Heart left ventricle (tissue), 16 donors: ENCODE measurements at regions not wholly inside any gene's neighbourhood (a gene's known extent, or its start where the extent isn't known, plus 50 kb on each side); places are given as distances from the start of the nearest gene placed in this dataset.

Experiments
- ATAC-seq, 4 donors: fragments of 200-7000 bp; cut with Tn5 transposase; one replicate each; pipeline ENCODE4 v1.9.1; 2020 to 2022; ENCODE audit warnings: moderate library complexity in 4 of 4, mild to moderate bottlenecking in 3 of 4, moderate number of reproducible peaks in 1 of 4
- DNase-seq, 5 donors: peaks; one replicate each; pipeline ENCODE4 v3.0.0-alpha.2; 2020
- H3K27ac ChIP-seq, 12 donors: fragments of 200-600 bp; sonication (generic) in 4 of 12; one replicate each; pipeline versions ENCODE4 v1.5.0 to v1.8.0; 2016 to 2022; ENCODE audit warnings: mild to moderate bottlenecking in 2 of 12
- H3K27me3 ChIP-seq, 9 donors: fragments of 200-600 bp; sonication (generic) in 2 of 9; one replicate each; pipeline versions ENCODE4 v1.5.1 to v1.8.0; 2016 to 2022; ENCODE audit warnings: mild to moderate bottlenecking in 3 of 9
- H3K36me3 ChIP-seq, 9 donors: fragments of 200-600 bp; sonication (generic) in 2 of 9; one replicate each; pipeline versions ENCODE4 v1.5.0 to v1.8.0; 2018 to 2022; ENCODE audit warnings: mild to moderate bottlenecking in 2 of 9
- H3K4me1 ChIP-seq, 12 donors: fragments of 200-600 bp; sonication (generic) in 4 of 12; one replicate each; pipeline versions ENCODE4 v1.5.0 to v1.8.0; 2016 to 2022; ENCODE audit warnings: mild to moderate bottlenecking in 3 of 12
- H3K4me3 ChIP-seq, 12 donors: fragments of 200-600 bp; sonication (generic) in 4 of 12; one replicate each; pipeline versions ENCODE4 v1.5.0 to v1.8.0; 2017 to 2022; ENCODE audit warnings: mild to moderate bottlenecking in 9 of 12, moderate library complexity in 4 of 12
- H3K9me3 ChIP-seq, 12 donors: fragments of 200-600 bp; sonication (generic) in 4 of 12; one replicate each; pipeline versions ENCODE4 v1.5.0 to v1.8.0; 2016 to 2022; ENCODE audit warnings: mild to moderate bottlenecking in 1 of 12
- CTCF ChIP-seq, 12 donors: fragments of 200-600 bp; sonication (generic) in 4 of 12; IDR thresholded peaks; one replicate each; pipeline versions ENCODE4 v1.5.0 to v1.8.0; 2018 to 2022; ENCODE audit warnings: antibody characterized with exemption in 12 of 12, mild to moderate bottlenecking in 5 of 12
- POLR2A ChIP-seq, 2 donors: fragments of 450-650 bp; IDR thresholded peaks; one replicate each; pipeline ENCODE4 v1.6.1; 2017; ENCODE audit warnings: antibody characterized with exemption in 2 of 2, mild to moderate bottlenecking in 2 of 2, moderate library complexity in 2 of 2
- WGBS, 4 donors: extraction: QIAGEN DNeasy Blood & Tissue Kit in 2 of 4; methylation state at CpG; one replicate each; pipeline versions ENCODE4 v1.1.5 to v1.1.7; 2013 to 2018; 5-methylcytosine and 5-hydroxymethylcytosine counted together
- intact Hi-C, 10 donors: fragments of 100-400 bp; cut with DNase I; formaldehyde crosslinking; loops; one replicate each; pipeline versions ENCODE4 v1.11.1 to v1.14.2; 2022
- donor health status: ischemic (EF 13 %, LVEDD 7.1; RV severe dilation, severe dysfunction).
- donor health status: healthy with polysubstance abuse.
- donor health status: DM: no; HTN: yes; CAD: no.
- donor health status: DM: no; HTN: no; CAD: no.
- donor health status: ischemic (EF 25% LVEDD 6.9; RV normal size, moderate dysfunction).
- donor health status: ischemic (EF 25% LVEDD 5.7; RV mildly dilated, moderate dysfunction).
- donor health status: healthy.
- donor health status: DM: yes; HTN: yes; CAD: no.
- donor health status: ischemic (EF 35%, LVEDD 5.7; RV mildly dilated, moderate dysfunction).
- donor health status: nonischemic (EF 11% LVEDD 7.7; RV severe dilation, severe dysfunction).
- donor health status: DM: yes; HTN: yes; CAD: no.
- donor health status: PGD.
- donor health status: ischemic (EF 29% LVEDD 5.4; RV normal size, mild dysfunction).
- donor health status: nonischemic (EF 23%, LVEDD 6.1; RV moderate dilation, normal function).

- no peaks in the 10 kb centered on the region for H3K27me3 ChIP-seq
- no peaks in the 10 kb centered on the region for H3K36me3 ChIP-seq
- no peak for DNase-seq
- ATAC-seq: peak in 1 of 4 donors; percentile 36
- H3K4me3 ChIP-seq: no peak overlapping the region
- H3K4me1 ChIP-seq: peaks cover 0 to 9% (median 0%) of the 10 kb centered on the region in 12 donors
- H3K27ac ChIP-seq: no peak overlapping the region
- 52 to 67% (median 65%) methylated on average over 4 of the region's 4 CpGs for WGBS, 4 donors
- peaks cover 0 to 15% (median 0%) of the 10 kb centered on the region in 12 donors for H3K9me3 ChIP-seq
- TF ChIP-seq CTCF (IDR thresholded peaks at IDR 0.05): no peak
- TF ChIP-seq POLR2A (IDR thresholded peaks at IDR 0.05): no peak
- intact Hi-C loops: no loop called here
Measured at GRCh38 chr4:16417198-16417597, 190.9 kb upstream of the TAPT1 start.

GRCh38 chr4:16416601-16417000 is 190.3 kb upstream of the TAPT1 start:
- intact Hi-C loops: no loop called here
- Histone ChIP-seq H3K36me3 (no peaks in the 10 kb centered on the region), H3K4me3 (no peak overlapping the region), H3K9me3 (peaks cover 0 to 12% (median 0%) of the 10 kb centered on the region in 12 donors), H3K4me1 (peaks cover 0 to 9% (median 0%) of the 10 kb centered on the region in 12 donors), H3K27ac (no peak overlapping the region), H3K27me3 (no peaks in the 10 kb centered on the region)
- ATAC-seq (no peak), DNase-seq (no peak)
- TF ChIP-seq CTCF (IDR thresholded peaks at IDR 0.05) (no peak), POLR2A (IDR thresholded peaks at IDR 0.05) (no peak)

GRCh38 chr4:16415751-16416150 is 189.5 kb upstream of the TAPT1 start:
- TF ChIP-seq CTCF (IDR thresholded peaks at IDR 0.05) (no peak), POLR2A (IDR thresholded peaks at IDR 0.05) (no peak)
- H3K27ac ChIP-seq: no peak overlapping the region
- peaks cover 0 to 9% (median 0%) of the 10 kb centered on the region in 12 donors for H3K4me1 ChIP-seq
- DNase-seq (no peak), ATAC-seq (no peak)
- H3K27me3 ChIP-seq: no peaks in the 10 kb centered on the region
- no peaks in the 10 kb centered on the region for H3K36me3 ChIP-seq
- intact Hi-C loops: no loop called here
- H3K9me3 ChIP-seq: peaks cover 0 to 12% (median 0%) of the 10 kb centered on the region in 12 donors
- no peak overlapping the region for H3K4me3 ChIP-seq

- Histone ChIP-seq H3K27ac (no peak overlapping the region), H3K4me3 (no peak overlapping the region), H3K9me3 (peaks cover 0 to 1% (median 0%) of the 10 kb centered on the region in 12 donors), H3K27me3 (no peaks in the 10 kb centered on the region), H3K36me3 (no peaks in the 10 kb centered on the region), H3K4me1 (peaks cover 0 to 9% (median 0%) of the 10 kb centered on the region in 12 donors)
- intact Hi-C loops: no loop called here
- TF ChIP-seq POLR2A (IDR thresholded peaks at IDR 0.05) (no peak), CTCF (IDR thresholded peaks at IDR 0.05) (no peak)
- ATAC-seq: no peak
- 66 to 74% (median 71%) methylated on average over 10 of the region's 10 CpGs for WGBS, 4 donors
- DNase-seq: no peak
Measured at GRCh38 chr4:16413814-16414555, 187.7 kb upstream of the TAPT1 start.
